ENCODE measurements at regions not wholly inside any gene's neighbourhood (a gene's known extent, or its start where the extent isn't known, plus 50 kb on each side); places are given as distances from the start of the nearest gene placed in this dataset.

DNA sequence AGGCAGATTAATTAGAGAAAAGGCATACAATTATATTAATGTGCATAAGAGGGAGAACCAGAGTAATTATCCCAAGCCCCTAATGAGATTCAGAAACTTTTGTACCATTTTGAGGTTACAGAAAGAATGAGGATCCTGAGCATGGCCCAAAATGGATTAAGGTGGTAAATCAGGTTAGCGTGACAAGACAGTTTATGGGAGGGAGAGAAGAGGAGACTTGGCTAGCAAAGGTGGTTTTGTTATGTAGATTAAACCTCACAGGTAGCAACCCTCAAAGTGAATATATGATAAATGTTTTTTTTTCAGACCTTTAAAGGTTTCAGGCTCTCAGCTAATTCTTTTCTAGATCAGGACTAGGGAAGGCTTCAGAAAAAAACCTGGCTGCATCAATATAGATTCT is 781.8 kb downstream of the FAM133A start:
- Histone ChIP-seq H3K4me3 (ENCODE audit: low read length in 2 of 2) (no peak overlapping the region), H3K9me3 (ENCODE audit: control insufficient read depth in 2 of 2, insufficient read depth in 1 of 2, low read length in 1 of 2) (no peaks in the 10 kb centered on the region), H3K27me3 (ENCODE audit: control insufficient read depth in 2 of 2, insufficient read depth in 1 of 2, low read length in 1 of 2) (no peaks in the 10 kb centered on the region), H3K27ac (ENCODE audit: low read depth in 1 of 2, low read length in 1 of 2) (no peak overlapping the region), H3K36me3 (ENCODE audit: control insufficient read depth in 2 of 2, insufficient read depth in 2 of 2, low read length in 1 of 2) (no peaks in the 10 kb centered on the region), H3K4me1 (ENCODE audit: control insufficient read depth in 2 of 2, insufficient read depth in 2 of 2, low read length in 2 of 2) (no peaks in the 10 kb centered on the region)
- WGBS = 100% methylated on average over 1 of the region's 1 CpG
- no peak for DNase-seq (ENCODE audit: low read depth in 6 of 9, low spot score in 9 of 9)

DNA sequence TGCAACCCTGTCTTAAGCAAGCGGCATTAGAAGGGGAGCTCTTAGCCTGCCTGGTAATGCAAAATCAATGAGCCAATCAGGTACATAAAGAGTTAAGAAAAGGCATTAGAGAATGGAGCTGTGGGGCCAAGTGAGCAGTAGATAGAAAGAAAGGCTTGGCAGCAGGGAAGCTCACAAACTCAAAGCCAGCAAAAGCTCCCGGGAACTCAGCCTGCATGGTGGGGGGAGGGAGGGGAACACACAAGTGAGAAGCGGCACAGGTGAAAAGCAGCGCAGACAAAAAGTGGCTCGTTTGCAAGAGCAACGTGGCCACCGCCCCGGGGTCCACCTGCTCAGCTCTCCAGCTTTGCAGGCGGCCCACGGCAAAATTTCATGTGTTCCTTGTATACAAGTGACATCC is 818.5 kb downstream of the FAM133A start:
- Histone ChIP-seq H3K4me1 (ENCODE audit: control insufficient read depth in 2 of 2, insufficient read depth in 2 of 2, low read length in 2 of 2) (no peaks in the 10 kb centered on the region), H3K36me3 (ENCODE audit: control insufficient read depth in 2 of 2, insufficient read depth in 2 of 2, low read length in 1 of 2) (no peaks in the 10 kb centered on the region), H3K4me3 (ENCODE audit: low read length in 2 of 2) (no peak overlapping the region), H3K27ac (ENCODE audit: low read depth in 1 of 2, low read length in 1 of 2) (no peak overlapping the region), H3K9me3 (ENCODE audit: control insufficient read depth in 2 of 2, insufficient read depth in 1 of 2, low read length in 1 of 2) (no peaks in the 10 kb centered on the region), H3K27me3 (ENCODE audit: control insufficient read depth in 2 of 2, insufficient read depth in 1 of 2, low read length in 1 of 2) (no peaks in the 10 kb centered on the region)
- no peak for DNase-seq (ENCODE audit: low read depth in 6 of 9, low spot score in 9 of 9)
- WGBS = 71% methylated on average over 10 of the region's 10 CpGs

DNA sequence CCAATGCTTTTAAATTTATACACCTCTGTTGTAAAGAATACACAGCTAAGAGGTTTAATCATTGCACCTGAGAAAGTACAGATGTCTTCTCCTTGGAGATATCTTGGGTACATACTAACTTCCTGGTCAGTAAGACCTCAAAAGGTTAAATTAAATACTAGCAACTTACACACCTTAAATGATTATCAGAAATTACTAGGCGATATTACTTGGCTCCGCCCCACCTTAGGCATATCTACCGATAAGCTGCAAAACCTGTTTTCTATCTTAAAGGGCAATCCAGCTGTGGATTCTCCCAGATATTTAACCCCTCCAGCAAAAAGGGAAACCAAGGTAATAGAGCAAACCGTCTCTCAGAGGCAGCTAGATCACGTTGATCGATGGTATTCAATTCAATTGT is 819.4 kb downstream of the FAM133A start:
- WGBS = 92% methylated on average over 6 of the region's 6 CpGs
- DNase-seq (ENCODE audit: low read depth in 6 of 9, low spot score in 9 of 9) = no peak
- Histone ChIP-seq H3K36me3 (ENCODE audit: control insufficient read depth in 2 of 2, insufficient read depth in 2 of 2, low read length in 1 of 2) (no peaks in the 10 kb centered on the region), H3K27me3 (ENCODE audit: control insufficient read depth in 2 of 2, insufficient read depth in 1 of 2, low read length in 1 of 2) (no peaks in the 10 kb centered on the region), H3K9me3 (ENCODE audit: control insufficient read depth in 2 of 2, insufficient read depth in 1 of 2, low read length in 1 of 2) (no peaks in the 10 kb centered on the region), H3K4me3 (ENCODE audit: low read length in 2 of 2) (no peak overlapping the region), H3K27ac (ENCODE audit: low read depth in 1 of 2, low read length in 1 of 2) (no peak overlapping the region), H3K4me1 (ENCODE audit: control insufficient read depth in 2 of 2, insufficient read depth in 2 of 2, low read length in 2 of 2) (no peaks in the 10 kb centered on the region)

- no peaks in the 10 kb centered on the region for H3K9me3 ChIP-seq (ENCODE audit: control insufficient read depth in 2 of 2, insufficient read depth in 1 of 2, low read length in 1 of 2)
Observed at GRCh38 chrX:94511564-94511963, 837.6 kb downstream of the FAM133A start.

GRCh38 chrX:94515009-94515408 is 841.0 kb downstream of the FAM133A start:
- 82% methylated on average over 1 of the region's 1 CpG for WGBS
- DNase-seq (ENCODE audit: low read depth in 6 of 9, low spot score in 9 of 9) = no peak
- H3K36me3 ChIP-seq (ENCODE audit: control insufficient read depth in 2 of 2, insufficient read depth in 2 of 2, low read length in 1 of 2) = no peaks in the 10 kb centered on the region
- no peak overlapping the region for H3K4me3 ChIP-seq (ENCODE audit: low read length in 2 of 2)
- H3K27me3 ChIP-seq (ENCODE audit: control insufficient read depth in 2 of 2, insufficient read depth in 1 of 2, low read length in 1 of 2) = no peaks in the 10 kb centered on the region
- H3K4me1 ChIP-seq (ENCODE audit: control insufficient read depth in 2 of 2, insufficient read depth in 2 of 2, low read length in 2 of 2) = no peaks in the 10 kb centered on the region
- H3K9me3 ChIP-seq (ENCODE audit: control insufficient read depth in 2 of 2, insufficient read depth in 1 of 2, low read length in 1 of 2) = no peaks in the 10 kb centered on the region
- no peak overlapping the region for H3K27ac ChIP-seq (ENCODE audit: low read depth in 1 of 2, low read length in 1 of 2)

More at GRCh38 chrX:94511564-94511963, 837.6 kb downstream of the FAM133A start:
- Histone ChIP-seq H3K4me1 (ENCODE audit: control insufficient read depth in 2 of 2, insufficient read depth in 2 of 2, low read length in 2 of 2) (no peaks in the 10 kb centered on the region), H3K36me3 (ENCODE audit: control insufficient read depth in 2 of 2, insufficient read depth in 2 of 2, low read length in 1 of 2) (no peaks in the 10 kb centered on the region), H3K4me3 (ENCODE audit: low read length in 2 of 2) (no peak overlapping the region), H3K27ac (ENCODE audit: low read depth in 1 of 2, low read length in 1 of 2) (no peak overlapping the region), H3K27me3 (ENCODE audit: control insufficient read depth in 2 of 2, insufficient read depth in 1 of 2, low read length in 1 of 2) (no peaks in the 10 kb centered on the region)
- no peak for DNase-seq (ENCODE audit: low read depth in 6 of 9, low spot score in 9 of 9)
- 43% methylated on average over 2 of the region's 2 CpGs for WGBS

DNA sequence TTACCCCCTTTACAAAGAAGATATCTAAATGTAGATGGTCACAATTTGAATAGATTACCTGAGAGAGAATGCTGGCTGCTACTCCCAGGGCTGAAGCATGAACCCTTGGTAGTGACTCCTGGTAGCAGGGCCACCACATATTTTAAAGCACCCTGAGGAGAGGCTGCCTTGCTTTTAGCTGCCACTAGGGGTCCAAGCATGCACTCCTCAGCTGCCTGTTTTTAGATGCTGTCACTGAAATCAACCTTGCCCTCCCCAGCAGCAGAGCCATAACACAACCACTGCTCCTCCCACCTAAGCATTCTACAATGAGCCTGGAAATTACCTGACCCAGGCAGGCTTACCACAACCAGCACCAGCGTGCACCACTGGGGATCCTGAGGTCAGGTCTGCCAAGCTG is 850.9 kb downstream of the FAM133A start:
- no peak overlapping the region for H3K27ac ChIP-seq (ENCODE audit: low read depth in 1 of 2, low read length in 1 of 2)
- no peak overlapping the region for H3K4me3 ChIP-seq (ENCODE audit: low read length in 2 of 2)
- no peaks in the 10 kb centered on the region for H3K4me1 ChIP-seq (ENCODE audit: control insufficient read depth in 2 of 2, insufficient read depth in 2 of 2, low read length in 2 of 2)
- DNase-seq (ENCODE audit: low read depth in 6 of 9, low spot score in 9 of 9) = no peak
- no peaks in the 10 kb centered on the region for H3K27me3 ChIP-seq (ENCODE audit: control insufficient read depth in 2 of 2, insufficient read depth in 1 of 2, low read length in 1 of 2)
- 93% methylated on average over 1 of the region's 1 CpG for WGBS
- H3K36me3 ChIP-seq (ENCODE audit: control insufficient read depth in 2 of 2, insufficient read depth in 2 of 2, low read length in 1 of 2) = no peaks in the 10 kb centered on the region
- H3K9me3 ChIP-seq (ENCODE audit: control insufficient read depth in 2 of 2, insufficient read depth in 1 of 2, low read length in 1 of 2) = no peaks in the 10 kb centered on the region

- no peaks in the 10 kb centered on the region for H3K9me3 ChIP-seq (ENCODE audit: control insufficient read depth in 2 of 2, insufficient read depth in 1 of 2, low read length in 1 of 2)
- WGBS = 60% methylated on average over 2 of the region's 2 CpGs
- no peaks in the 10 kb centered on the region for H3K27me3 ChIP-seq (ENCODE audit: control insufficient read depth in 2 of 2, insufficient read depth in 1 of 2, low read length in 1 of 2)
- no peak overlapping the region for H3K4me3 ChIP-seq (ENCODE audit: low read length in 2 of 2)
- H3K4me1 ChIP-seq (ENCODE audit: control insufficient read depth in 2 of 2, insufficient read depth in 2 of 2, low read length in 2 of 2) = no peaks in the 10 kb centered on the region
- H3K27ac ChIP-seq (ENCODE audit: low read depth in 1 of 2, low read length in 1 of 2) = no peak overlapping the region
- DNase-seq (ENCODE audit: low read depth in 6 of 9, low spot score in 9 of 9) = no peak
- H3K36me3 ChIP-seq (ENCODE audit: control insufficient read depth in 2 of 2, insufficient read depth in 2 of 2, low read length in 1 of 2) = no peaks in the 10 kb centered on the region
Observed at GRCh38 chrX:94545722-94546121, 871.7 kb downstream of the FAM133A start.

DNA sequence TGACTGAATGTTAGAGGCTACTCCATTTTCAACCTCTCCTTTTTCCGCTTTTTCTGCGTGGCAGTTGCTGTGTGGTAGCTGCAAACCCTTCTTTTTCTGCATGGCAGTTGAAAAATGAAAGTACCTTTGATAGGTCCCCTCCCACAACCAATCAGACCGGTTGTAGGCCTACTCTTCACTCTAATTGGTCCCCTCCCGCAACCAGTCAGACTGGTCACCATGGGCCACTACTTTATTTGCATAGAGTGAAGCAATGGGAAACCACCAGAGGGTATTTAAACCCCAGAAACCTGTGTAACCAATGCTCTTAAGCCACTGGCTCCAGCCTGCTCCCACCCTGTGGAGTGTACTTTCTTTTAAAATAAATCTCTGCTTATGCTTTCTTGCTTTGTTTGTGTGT is 877.8 kb downstream of the FAM133A start:
- 94% methylated on average over 4 of the region's 4 CpGs for WGBS
- H3K9me3 ChIP-seq (ENCODE audit: control insufficient read depth in 2 of 2, insufficient read depth in 1 of 2, low read length in 1 of 2) = no peaks in the 10 kb centered on the region
- H3K4me3 ChIP-seq (ENCODE audit: low read length in 2 of 2) = no peak overlapping the region
- DNase-seq (ENCODE audit: low read depth in 6 of 9, low spot score in 9 of 9) = no peak
- no peaks in the 10 kb centered on the region for H3K4me1 ChIP-seq (ENCODE audit: control insufficient read depth in 2 of 2, insufficient read depth in 2 of 2, low read length in 2 of 2)
- H3K27ac ChIP-seq (ENCODE audit: low read depth in 1 of 2, low read length in 1 of 2) = no peak overlapping the region
- H3K27me3 ChIP-seq (ENCODE audit: control insufficient read depth in 2 of 2, insufficient read depth in 1 of 2, low read length in 1 of 2) = no peaks in the 10 kb centered on the region
- H3K36me3 ChIP-seq (ENCODE audit: control insufficient read depth in 2 of 2, insufficient read depth in 2 of 2, low read length in 1 of 2) = no peaks in the 10 kb centered on the region

GRCh38 chrX:94560930-94561329 is 886.9 kb downstream of the FAM133A start:
- 77% methylated on average over 4 of the region's 4 CpGs for WGBS
- H3K27ac ChIP-seq (ENCODE audit: low read depth in 1 of 2, low read length in 1 of 2) = no peak overlapping the region

GRCh38 chrX:94576367-94577004 is 902.5 kb downstream of the FAM133A start:
- H3K27me3 ChIP-seq (ENCODE audit: control insufficient read depth in 2 of 2, insufficient read depth in 1 of 2, low read length in 1 of 2) = no peaks in the 10 kb centered on the region
- H3K27ac ChIP-seq (ENCODE audit: low read depth in 1 of 2, low read length in 1 of 2) = no peak overlapping the region
- DNase-seq (ENCODE audit: low read depth in 6 of 9, low spot score in 9 of 9) = no peak
- no peaks in the 10 kb centered on the region for H3K4me1 ChIP-seq (ENCODE audit: control insufficient read depth in 2 of 2, insufficient read depth in 2 of 2, low read length in 2 of 2)
- no peaks in the 10 kb centered on the region for H3K36me3 ChIP-seq (ENCODE audit: control insufficient read depth in 2 of 2, insufficient read depth in 2 of 2, low read length in 1 of 2)
- 59% methylated on average over 2 of the region's 2 CpGs for WGBS
- H3K9me3 ChIP-seq (ENCODE audit: control insufficient read depth in 2 of 2, insufficient read depth in 1 of 2, low read length in 1 of 2) = no peaks in the 10 kb centered on the region
- no peak overlapping the region for H3K4me3 ChIP-seq (ENCODE audit: low read length in 2 of 2)

More at GRCh38 chrX:94560930-94561329, 886.9 kb downstream of the FAM133A start:
- no peaks in the 10 kb centered on the region for H3K36me3 ChIP-seq (ENCODE audit: control insufficient read depth in 2 of 2, insufficient read depth in 2 of 2, low read length in 1 of 2)
- no peak overlapping the region for H3K4me3 ChIP-seq (ENCODE audit: low read length in 2 of 2)
- H3K4me1 ChIP-seq (ENCODE audit: control insufficient read depth in 2 of 2, insufficient read depth in 2 of 2, low read length in 2 of 2) = no peaks in the 10 kb centered on the region
- no peaks in the 10 kb centered on the region for H3K27me3 ChIP-seq (ENCODE audit: control insufficient read depth in 2 of 2, insufficient read depth in 1 of 2, low read length in 1 of 2)
- DNase-seq (ENCODE audit: low read depth in 6 of 9, low spot score in 9 of 9) = no peak
- no peaks in the 10 kb centered on the region for H3K9me3 ChIP-seq (ENCODE audit: control insufficient read depth in 2 of 2, insufficient read depth in 1 of 2, low read length in 1 of 2)
